IPS-18a (cell line): ENCODE measurements at regions not wholly inside any gene's neighbourhood (a gene's known extent, or its start where the extent isn't known, plus 50 kb on each side); places are given as distances from the start of the nearest gene placed in this dataset.
"Not testable (repeated sequence)": the region's sequence is repeated elsewhere in the genome, so short reads cannot be mapped to it uniquely, and the experiment has no call there.

Experiments
- H3K27ac ChIP-seq: one replicate; pipeline ENCODE4 v1.5.1; 2013; ENCODE audit warnings: low read length
- H3K27me3 ChIP-seq: one replicate; pipeline ENCODE4 v1.6.1; 2013; ENCODE audit warnings: mild to moderate bottlenecking, low read length; ENCODE audit not compliant: control insufficient read depth, insufficient read depth
- H3K36me3 ChIP-seq: one replicate; pipeline ENCODE4 v1.6.1; 2013; ENCODE audit warnings: low read depth, low read length; ENCODE audit not compliant: control insufficient read depth
- H3K4me1 ChIP-seq: one replicate; pipeline ENCODE4 v1.6.1; 2013; ENCODE audit warnings: low read depth, low read length; ENCODE audit not compliant: control insufficient read depth
- H3K4me3 ChIP-seq: one replicate; pipeline ENCODE4 v1.5.1; 2013; ENCODE audit warnings: low read length
- H3K9ac ChIP-seq: one replicate; pipeline ENCODE4 v1.6.1; 2013; ENCODE audit warnings: mild to moderate bottlenecking, low read length, moderate library complexity
- H3K9me3 ChIP-seq: one replicate; pipeline ENCODE4 v1.6.1; 2013; ENCODE audit warnings: low read depth, low read length; ENCODE audit not compliant: control insufficient read depth

GRCh38 chr9:31868830-31869229 is 515.6 kb upstream of the ACO1 start:
- H3K4me3 ChIP-seq, result no peak overlapping the region
- H3K9ac ChIP-seq, result no peak overlapping the region
- no peaks in the 10 kb centered on the region for H3K27me3 ChIP-seq
- H3K36me3 ChIP-seq, result no peaks in the 10 kb centered on the region
- H3K27ac ChIP-seq, result no peak overlapping the region
- no peaks in the 10 kb centered on the region for H3K4me1 ChIP-seq
- H3K9me3 ChIP-seq, result no peaks in the 10 kb centered on the region

GRCh38 chr9:31870276-31870675 is 514.2 kb upstream of the ACO1 start:
- H3K4me1 ChIP-seq, result no peaks in the 10 kb centered on the region
- H3K36me3 ChIP-seq, result no peaks in the 10 kb centered on the region
- H3K9ac ChIP-seq, result no peak overlapping the region
- no peaks in the 10 kb centered on the region for H3K9me3 ChIP-seq
- H3K27ac ChIP-seq, result no peak overlapping the region
- H3K4me3 ChIP-seq, result no peak overlapping the region
- H3K27me3 ChIP-seq, result no peaks in the 10 kb centered on the region

GRCh38 chr9:31873722-31874121 is 510.7 kb upstream of the ACO1 start:
- H3K36me3 ChIP-seq, result no peaks in the 10 kb centered on the region
- H3K27me3 ChIP-seq, result no peaks in the 10 kb centered on the region
- H3K4me1 ChIP-seq, result no peaks in the 10 kb centered on the region
- no peaks in the 10 kb centered on the region for H3K9me3 ChIP-seq
- no peak overlapping the region for H3K4me3 ChIP-seq
- no peak overlapping the region for H3K27ac ChIP-seq
- no peak overlapping the region for H3K9ac ChIP-seq

- H3K36me3 ChIP-seq, result no peaks in the 10 kb centered on the region
- no peaks in the 10 kb centered on the region for H3K9me3 ChIP-seq
- no peak overlapping the region for H3K4me3 ChIP-seq
- no peak overlapping the region for H3K9ac ChIP-seq
- no peaks in the 10 kb centered on the region for H3K27me3 ChIP-seq
- no peak overlapping the region for H3K27ac ChIP-seq
- H3K4me1 ChIP-seq, result no peaks in the 10 kb centered on the region
These were observed 490.4 kb upstream of the ACO1 start for GRCh38 chr9:31894008-31894407.

- Histone ChIP-seq H3K9ac (no peak overlapping the region), H3K4me3 (no peak overlapping the region), H3K4me1 (peaks cover 10% of the 10 kb centered on the region), H3K36me3 (no peaks in the 10 kb centered on the region), H3K27ac (no peak overlapping the region), H3K27me3 (no peaks in the 10 kb centered on the region), H3K9me3 (no peaks in the 10 kb centered on the region)
These were observed 476.1 kb upstream of the ACO1 start for GRCh38 chr9:31908158-31908890.

GRCh38 chr9:31908891-31909480 is 475.5 kb upstream of the ACO1 start:
- Histone ChIP-seq H3K36me3 (no peaks in the 10 kb centered on the region), H3K9me3 (no peaks in the 10 kb centered on the region), H3K4me1 (peaks cover 10% of the 10 kb centered on the region), H3K27ac (no peak overlapping the region), H3K27me3 (no peaks in the 10 kb centered on the region), H3K9ac (no peak overlapping the region), H3K4me3 (no peak overlapping the region)

- Histone ChIP-seq H3K36me3 (no peaks in the 10 kb centered on the region), H3K27me3 (no peaks in the 10 kb centered on the region), H3K4me3 (no peak overlapping the region), H3K9me3 (no peaks in the 10 kb centered on the region), H3K4me1 (peaks cover 25% of the 10 kb centered on the region), H3K27ac (no peak overlapping the region), H3K9ac (no peak overlapping the region)
These were observed 471.8 kb upstream of the ACO1 start for GRCh38 chr9:31912636-31913035.

- Histone ChIP-seq H3K36me3 (no peaks in the 10 kb centered on the region), H3K9me3 (no peaks in the 10 kb centered on the region), H3K4me1 (peaks cover 25% of the 10 kb centered on the region), H3K27me3 (no peaks in the 10 kb centered on the region), H3K4me3 (no peak overlapping the region), H3K27ac (no peak overlapping the region), H3K9ac (no peak overlapping the region)
These were observed 467.7 kb upstream of the ACO1 start for GRCh38 chr9:31916591-31917241.

DNA sequence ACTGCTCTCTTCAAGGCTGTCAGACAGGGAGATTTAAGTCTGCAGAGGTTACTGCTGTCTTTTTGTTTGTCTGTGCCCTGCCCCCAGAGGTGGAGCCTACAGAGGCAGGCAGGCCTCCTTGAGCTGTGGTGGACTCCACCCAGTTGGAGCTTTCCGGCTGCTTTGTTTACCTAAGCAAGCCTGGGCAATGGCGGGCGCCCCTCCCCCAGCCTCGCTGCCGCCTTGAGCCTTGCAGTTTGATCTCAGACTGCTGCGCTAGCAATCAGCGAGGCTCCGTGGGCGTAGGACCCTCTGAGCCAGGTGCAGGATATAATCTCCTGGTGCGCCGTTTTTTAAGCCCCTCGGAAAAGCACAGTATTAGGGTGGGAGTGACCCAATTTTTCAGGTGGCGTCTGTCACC is 446.7 kb upstream of the ACO1 start:
- not testable (repeated sequence) for H3K36me3 ChIP-seq, H3K4me3 ChIP-seq, H3K27me3 ChIP-seq, H3K4me1 ChIP-seq, H3K9ac ChIP-seq, H3K9me3 ChIP-seq, H3K27ac ChIP-seq

- peaks cover 13% of the 10 kb centered on the region for H3K9me3 ChIP-seq
- H3K9ac ChIP-seq, result no peak overlapping the region
- no peak overlapping the region for H3K27ac ChIP-seq
- no peak overlapping the region for H3K4me3 ChIP-seq
- no peaks in the 10 kb centered on the region for H3K27me3 ChIP-seq
- H3K36me3 ChIP-seq, result no peaks in the 10 kb centered on the region
- H3K4me1 ChIP-seq, result no peaks in the 10 kb centered on the region
These were observed 433.7 kb upstream of the ACO1 start for GRCh38 chr9:31950756-31951155.

DNA sequence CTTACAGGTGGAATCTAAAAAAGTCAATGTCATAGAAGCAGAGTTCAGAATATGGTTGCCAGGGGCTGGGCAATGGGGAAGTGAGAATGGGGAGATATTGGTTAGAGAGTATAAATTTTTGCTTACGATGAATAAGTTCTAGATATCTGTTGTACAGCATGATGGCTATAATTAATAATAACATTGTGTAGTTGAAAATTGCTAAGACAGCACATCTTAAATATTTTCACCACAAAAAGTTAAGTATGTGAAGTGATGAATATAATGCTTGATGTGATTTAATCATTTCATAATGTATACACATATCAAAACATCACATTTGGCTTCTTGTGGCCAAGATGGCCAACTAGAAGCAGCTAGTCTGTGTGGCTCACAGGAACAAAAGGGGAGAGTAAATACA is 425.9 kb upstream of the ACO1 start:
- Histone ChIP-seq H3K27me3 (no peaks in the 10 kb centered on the region), H3K9me3 (peaks cover 17% of the 10 kb centered on the region), H3K4me1 (no peaks in the 10 kb centered on the region), H3K4me3 (no peak overlapping the region), H3K9ac (no peak overlapping the region), H3K27ac (no peak overlapping the region), H3K36me3 (no peaks in the 10 kb centered on the region)

- no peaks in the 10 kb centered on the region for H3K27me3 ChIP-seq
- no peak overlapping the region for H3K27ac ChIP-seq
- H3K9me3 ChIP-seq, result no peaks in the 10 kb centered on the region
- H3K9ac ChIP-seq, result no peak overlapping the region
- no peaks in the 10 kb centered on the region for H3K4me1 ChIP-seq
- no peak overlapping the region for H3K4me3 ChIP-seq
- H3K36me3 ChIP-seq, result no peaks in the 10 kb centered on the region
These were observed 414.9 kb upstream of the ACO1 start for GRCh38 chr9:31969552-31969951.
